IMR-90 (cell line): ENCODE measurements at regions not wholly inside any gene's neighbourhood (a gene's known extent, or its start where the extent isn't known, plus 50 kb on each side); places are given as distances from the start of the nearest gene placed in this dataset.

Experiments
- ATAC-seq: fragments of 200-7000 bp; cut with Tn5 transposase; 2 replicates; pipeline ENCODE4 v1.9.1; 2020; ENCODE audit warnings: low read depth, mild to moderate bottlenecking, moderate library complexity
- BruUV-seq: library from RNA; stranded (reverse); fragments of 400-500 nt; replicated peaks from 2 replicates; lab custom pipeline; 2021; lab: Mats Ljungman, UMichigan
- CTCF ChIA-PET: fragments of 300-600 bp; formaldehyde crosslinking; extraction: SDS; loops from one replicate; lab custom pipeline; 2021; ENCODE audit warnings: antibody characterized with exemption; lab: Yijun Ruan, JAX
- POLR2A ChIA-PET: fragments of 300-600 bp; sonication (Branson Sonifier 250); formaldehyde crosslinking; loops from one replicate; lab custom pipeline; 2022; ENCODE audit warnings: antibody characterized with exemption; ENCODE audit not compliant: unreplicated experiment; lab: Charles Lee
- DNase-seq: peaks from one replicate; pipeline ENCODE4 v3.0.0; 2013
- H2AFZ ChIP-seq: replicated peaks from 2 replicates; pipeline ENCODE3; 2013; ENCODE audit warnings: low read length, mild to moderate bottlenecking; ENCODE audit not compliant: poor library complexity
- H2AK5ac ChIP-seq: 2 replicates; pipeline ENCODE4 v1.6.1; 2013; ENCODE audit warnings: low read depth, low read length, inconsistent platforms
- H2AK9ac ChIP-seq: replicated peaks from 2 replicates; pipeline ENCODE3; 2013; ENCODE audit warnings: mild to moderate bottlenecking, low read depth, low read length, moderate library complexity; ENCODE audit not compliant: poor library complexity
- H2BK120ac ChIP-seq: 2 replicates; pipeline ENCODE4 v1.6.1; 2013; ENCODE audit warnings: low read depth, low read length, inconsistent platforms
- H2BK15ac ChIP-seq: 3 replicates; pipeline ENCODE4 v1.6.1; 2013; ENCODE audit warnings: low read depth, low read length, inconsistent platforms
- H2BK20ac ChIP-seq: 2 replicates; pipeline ENCODE4 v1.6.1; 2013; ENCODE audit warnings: low read depth, mild to moderate bottlenecking, inconsistent platforms, low read length, moderate library complexity
- H2BK5ac ChIP-seq: 2 replicates; pipeline ENCODE4 v1.6.1; 2013; ENCODE audit warnings: mild to moderate bottlenecking, low read depth, low read length, inconsistent platforms; ENCODE audit not compliant: poor library complexity, severe bottlenecking
- H3K14ac ChIP-seq: replicated peaks from 2 replicates; pipeline ENCODE4 v1.6.1; 2013; ENCODE audit warnings: low read depth, low read length, inconsistent platforms
- H3K18ac ChIP-seq: 2 replicates; pipeline ENCODE4 v1.6.1; 2013; ENCODE audit warnings: low read depth, low read length, control low read depth
- H3K23ac ChIP-seq: 2 replicates; pipeline ENCODE4 v1.6.1; 2013; ENCODE audit warnings: low read depth, low read length, inconsistent platforms
- H3K27ac ChIP-seq: 2 replicates; pipeline ENCODE4 v1.5.1; 2013; ENCODE audit warnings: mild to moderate bottlenecking, control low read depth, low read length; ENCODE audit not compliant: insufficient read depth
- H3K27me3 ChIP-seq: 2 replicates; pipeline ENCODE4 v1.6.1; 2013; ENCODE audit warnings: low read length; ENCODE audit not compliant: control insufficient read depth, insufficient read depth
- H3K36me3 ChIP-seq: 2 replicates; pipeline ENCODE4 v1.6.1; 2013; ENCODE audit warnings: low read length, mixed read lengths; ENCODE audit not compliant: control insufficient read depth, insufficient read depth
- H3K4ac ChIP-seq: 2 replicates; pipeline ENCODE4 v1.6.1; 2013; ENCODE audit warnings: low read depth, low read length, inconsistent platforms
- H3K4me1 ChIP-seq: 2 replicates; pipeline ENCODE4 v1.6.1; 2013; ENCODE audit warnings: low read length, mixed read lengths; ENCODE audit not compliant: control insufficient read depth, insufficient read depth
- H3K4me2 ChIP-seq: 2 replicates; pipeline ENCODE4 v1.6.1; 2013; ENCODE audit warnings: low read depth, mild to moderate bottlenecking, control low read depth, low read length, moderate library complexity
- H3K4me3 ChIP-seq: 2 replicates; pipeline ENCODE4 v1.5.1; 2013; ENCODE audit warnings: low read depth, mild to moderate bottlenecking, control low read depth, low read length, moderate library complexity; ENCODE audit not compliant: insufficient read depth
- H3K56ac ChIP-seq: 2 replicates; pipeline ENCODE4 v1.6.1; 2013; ENCODE audit warnings: low read length, inconsistent platforms; ENCODE audit not compliant: insufficient read depth; ENCODE audit errors: extremely low read depth
- H3K79me1 ChIP-seq, 2 experiments: 2 replicates each; pipeline ENCODE4 v1.6.1; 2013; ENCODE audit warnings: low read length in 2 of 2, inconsistent platforms in 1 of 2, low read depth in 1 of 2
- H3K9ac ChIP-seq: 2 replicates; pipeline ENCODE4 v1.6.1; 2013; ENCODE audit warnings: low read depth, low read length, control low read depth
- H3K9me1 ChIP-seq: 2 replicates; pipeline ENCODE4 v1.6.1; 2013; ENCODE audit warnings: low read length, inconsistent platforms; ENCODE audit not compliant: insufficient read depth
- H3K9me3 ChIP-seq: 2 replicates; pipeline ENCODE4 v1.6.1; 2013; ENCODE audit warnings: low read length; ENCODE audit not compliant: control insufficient read depth, insufficient read depth
- H4K20me1 ChIP-seq: 2 replicates; pipeline ENCODE4 v1.6.1; 2013; ENCODE audit warnings: low read length, inconsistent platforms; ENCODE audit not compliant: insufficient read depth
- H4K5ac ChIP-seq: 2 replicates; pipeline ENCODE4 v1.6.1; 2013; ENCODE audit warnings: mild to moderate bottlenecking, low read depth, low read length, control low read depth
- H4K8ac ChIP-seq, 2 experiments: 2 replicates each; pipeline ENCODE4 v1.6.1; 2013; ENCODE audit warnings: low read depth in 2 of 2, low read length in 2 of 2, control low read depth in 1 of 2, inconsistent platforms in 1 of 2
- H4K91ac ChIP-seq: 2 replicates; pipeline ENCODE4 v1.6.1; 2013; ENCODE audit warnings: low read depth, low read length, inconsistent platforms; ENCODE audit not compliant: insufficient read depth
- CEBPB ChIP-seq: IDR thresholded peaks from 2 replicates; pipeline ENCODE4 v1.6.1; 2012; ENCODE audit warnings: low read depth, low read length, improper control_type of control experiment
- RAD21 ChIP-seq: IDR thresholded peaks from 2 replicates; pipeline ENCODE4 v1.6.1; 2012; ENCODE audit warnings: low read length, improper control_type of control experiment
- RCOR1 ChIP-seq: IDR thresholded peaks from 2 replicates; pipeline ENCODE4 v1.6.1; 2012; ENCODE audit warnings: mild to moderate bottlenecking, low read length, improper control_type of control experiment; ENCODE audit not compliant: insufficient replicate concordance
- WGBS, 2 experiments: methylation state at CpG; one replicate each; pipeline versions ENCODE4 v1.1.5 to v1.1.7; 2013; ENCODE audit warnings: missing lambda C conversion rate in 2 of 2; ENCODE audit not compliant: insufficient read length in 1 of 2; ENCODE audit errors: extremely low coverage in 2 of 2; 5-methylcytosine and 5-hydroxymethylcytosine counted together
- dilution Hi-C: fragments of 300-500 bp; cut with HindIII; formaldehyde crosslinking; loops from one replicate; pipeline ENCODE4 v1.14.3; 2018; ENCODE audit warnings: low sequenced_read_pairs; ENCODE audit not compliant: unreplicated experiment
- in situ Hi-C: fragments of 300-500 bp; cut with MboI; formaldehyde crosslinking; loops from 3 replicates; pipeline ENCODE4 v1.14.3; 2019; ENCODE audit warnings: low sequenced_read_pairs, inconsistent platforms, mixed read lengths
- intact Hi-C: fragments of 100-400 bp; cut with micrococcal nuclease; formaldehyde crosslinking; loops from 2 replicates; pipeline ENCODE4 v1.10.0; 2022
- TF ChIP-seq, protein P1 (sequence below): fragments of 150-350 bp; IDR thresholded peaks from 2 replicates; pipeline ENCODE4 v1.6.1; 2016; ENCODE audit warnings: low read depth, mild to moderate bottlenecking, low read length, moderate library complexity, borderline replicate concordance
- TF ChIP-seq, protein P2 (sequence below): conservative IDR thresholded peaks from 2 replicates; pipeline ENCODE4 v1.5.1; 2012; ENCODE audit warnings: mild to moderate bottlenecking, low read depth, low read length, improper control_type of control experiment

DNA sequence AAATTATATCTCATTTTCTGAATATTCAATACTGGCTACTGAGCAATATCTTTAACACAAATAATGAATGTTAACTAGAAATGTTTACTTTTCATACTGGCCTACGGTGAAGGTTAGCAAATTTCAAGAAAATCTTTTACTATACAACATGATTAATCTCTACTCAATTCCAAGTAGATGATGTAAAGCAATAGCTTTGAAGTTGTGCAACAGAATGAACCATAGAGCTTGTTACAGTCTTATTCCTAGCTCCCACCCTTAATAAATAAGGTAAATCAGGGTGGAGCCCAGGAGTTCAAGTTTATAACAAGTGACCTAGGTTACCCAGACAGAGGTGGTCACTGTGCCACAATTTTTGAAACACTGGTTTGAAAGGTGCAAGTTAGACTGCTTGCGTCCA, 1678.1 kb downstream of the KCNT2 start:
- Histone ChIP-seq H3K9me3 (no peaks in the 10 kb centered on the region), H3K79me1 (no peaks in the 10 kb centered on the region), H3K23ac (no peak overlapping the region), H4K5ac (no peak overlapping the region), H2BK120ac (no peak overlapping the region), H3K18ac (no peak overlapping the region), H2AFZ (no peak overlapping the region), H2BK15ac (no peak overlapping the region), H4K91ac (no peak overlapping the region), H3K36me3 (no peaks in the 10 kb centered on the region), H2BK20ac (no peak overlapping the region), H3K27ac (no peak overlapping the region), H4K8ac (no peak overlapping the region), H4K20me1 (no peaks in the 10 kb centered on the region), H3K14ac (no peak overlapping the region), H3K4me3 (no peak overlapping the region), H3K4me1 (no peaks in the 10 kb centered on the region), H3K4ac (no peak overlapping the region), H2AK5ac (no peak overlapping the region; the same call in 1 of the 2 replicates), H3K9me1 (no peaks in the 10 kb centered on the region), H3K9ac (no peak overlapping the region), H2AK9ac (no peak overlapping the region), H3K27me3 (no peaks in the 10 kb centered on the region), H2BK5ac (no peak overlapping the region), H3K4me2 (no peak overlapping the region), H3K56ac (no peak overlapping the region)
- ChIA-PET POLR2A (interaction anchor here (0.5 kb wide), 1 partner anchor 28 kb away, joined by 6 read pairs; no protein-coding TSS in a partner anchor), CTCF (no interaction called here)
- no CpG with 5 or more reads among the region's 2 CpGs for WGBS, 2 experiments
- dilution Hi-C loops, result no loop called here
- in situ Hi-C loops, result no loop called here
- peak; percentile 27; the same call in 1 of the 2 replicates for ATAC-seq
- BruUV-seq, result no TSS peak
- no peak for TF ChIP-seq RAD21
- peak; percentile 60 for TF ChIP-seq CEBPB
- TF ChIP-seq, protein P1, sequence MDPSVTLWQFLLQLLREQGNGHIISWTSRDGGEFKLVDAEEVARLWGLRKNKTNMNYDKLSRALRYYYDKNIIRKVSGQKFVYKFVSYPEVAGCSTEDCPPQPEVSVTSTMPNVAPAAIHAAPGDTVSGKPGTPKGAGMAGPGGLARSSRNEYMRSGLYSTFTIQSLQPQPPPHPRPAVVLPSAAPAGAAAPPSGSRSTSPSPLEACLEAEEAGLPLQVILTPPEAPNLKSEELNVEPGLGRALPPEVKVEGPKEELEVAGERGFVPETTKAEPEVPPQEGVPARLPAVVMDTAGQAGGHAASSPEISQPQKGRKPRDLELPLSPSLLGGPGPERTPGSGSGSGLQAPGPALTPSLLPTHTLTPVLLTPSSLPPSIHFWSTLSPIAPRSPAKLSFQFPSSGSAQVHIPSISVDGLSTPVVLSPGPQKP, result no peak
- no peak for TF ChIP-seq RCOR1
- TF ChIP-seq, protein P2, sequence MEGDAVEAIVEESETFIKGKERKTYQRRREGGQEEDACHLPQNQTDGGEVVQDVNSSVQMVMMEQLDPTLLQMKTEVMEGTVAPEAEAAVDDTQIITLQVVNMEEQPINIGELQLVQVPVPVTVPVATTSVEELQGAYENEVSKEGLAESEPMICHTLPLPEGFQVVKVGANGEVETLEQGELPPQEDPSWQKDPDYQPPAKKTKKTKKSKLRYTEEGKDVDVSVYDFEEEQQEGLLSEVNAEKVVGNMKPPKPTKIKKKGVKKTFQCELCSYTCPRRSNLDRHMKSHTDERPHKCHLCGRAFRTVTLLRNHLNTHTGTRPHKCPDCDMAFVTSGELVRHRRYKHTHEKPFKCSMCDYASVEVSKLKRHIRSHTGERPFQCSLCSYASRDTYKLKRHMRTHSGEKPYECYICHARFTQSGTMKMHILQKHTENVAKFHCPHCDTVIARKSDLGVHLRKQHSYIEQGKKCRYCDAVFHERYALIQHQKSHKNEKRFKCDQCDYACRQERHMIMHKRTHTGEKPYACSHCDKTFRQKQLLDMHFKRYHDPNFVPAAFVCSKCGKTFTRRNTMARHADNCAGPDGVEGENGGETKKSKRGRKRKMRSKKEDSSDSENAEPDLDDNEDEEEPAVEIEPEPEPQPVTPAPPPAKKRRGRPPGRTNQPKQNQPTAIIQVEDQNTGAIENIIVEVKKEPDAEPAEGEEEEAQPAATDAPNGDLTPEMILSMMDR, result no peak
- intact Hi-C loops, result no loop called here
- peak; percentile 29 for DNase-seq
